DMS114 treated with DMSO at 0.1 percent for 48 hours (cell line): ENCODE measurements at regions not wholly inside any gene's neighbourhood (a gene's known extent, or its start where the extent isn't known, plus 50 kb on each side); places are given as distances from the start of the nearest gene placed in this dataset.

Experiments used
- DNase-seq: peaks from one replicate; lab custom pipeline; 2025; ENCODE audit not compliant: unreplicated experiment; lab: John Stamatoyannopoulos, UW

DNA sequence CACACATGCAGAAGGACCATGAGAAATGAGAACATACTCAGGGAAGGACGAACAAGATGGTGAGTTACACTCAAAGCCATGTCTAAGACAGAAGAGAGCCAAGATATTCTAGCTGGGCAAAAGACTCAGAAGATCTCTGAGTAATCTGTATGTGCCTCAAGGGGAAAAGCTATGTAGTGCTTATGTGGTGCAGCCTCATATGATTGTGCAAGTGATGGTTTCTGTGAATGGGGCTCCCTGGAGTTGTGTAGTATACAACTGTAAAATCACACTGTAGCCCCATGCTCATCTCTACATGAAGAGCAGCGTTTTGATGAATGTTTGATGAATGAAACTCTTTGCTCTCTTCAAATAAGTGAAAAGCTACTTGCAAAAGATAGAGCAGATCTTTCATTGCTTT, 57.5 kb downstream of the OSR1 start:
- DNase-seq, result no peak

DNA sequence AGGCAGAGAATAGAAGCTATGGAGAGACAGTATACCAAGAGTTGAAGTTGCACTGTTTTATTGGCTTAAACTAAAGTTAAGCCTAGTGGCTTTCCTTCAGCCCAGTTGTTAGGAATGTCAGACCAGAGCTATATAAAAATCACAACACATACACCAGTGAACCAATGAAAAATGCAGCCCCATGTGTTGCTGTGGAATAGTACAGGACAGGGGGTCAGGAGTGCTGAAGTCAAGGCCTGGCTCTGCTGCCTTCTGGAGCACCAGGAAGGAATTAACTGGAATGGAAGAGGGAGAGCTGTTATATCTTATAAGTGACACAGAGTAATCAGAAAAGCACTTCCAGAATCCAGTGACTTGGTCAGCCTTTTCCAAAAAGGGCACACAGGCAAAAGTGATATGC, 58.9 kb downstream of the OSR1 start:
- DNase-seq, result no peak

DNA sequence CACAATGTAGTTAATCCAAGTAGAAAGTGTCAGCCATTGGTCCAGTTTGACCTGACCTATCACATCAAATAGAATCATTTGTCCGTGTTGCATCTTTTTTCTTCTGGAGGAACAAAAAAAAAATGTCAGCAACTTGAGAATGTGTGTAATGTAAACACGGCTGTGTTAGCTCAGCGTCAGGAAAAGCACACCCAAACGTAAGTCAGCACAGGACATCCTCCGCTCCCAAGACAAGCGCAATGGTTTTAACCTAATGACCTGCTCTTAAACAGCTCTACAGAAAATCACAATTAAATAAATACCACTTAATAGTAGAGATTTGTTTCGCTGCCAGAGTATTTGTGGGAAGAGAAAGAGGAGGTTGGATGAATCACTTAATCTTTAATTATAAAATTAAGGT, 59.4 kb downstream of the OSR1 start:
- DNase-seq, result no peak

DNA sequence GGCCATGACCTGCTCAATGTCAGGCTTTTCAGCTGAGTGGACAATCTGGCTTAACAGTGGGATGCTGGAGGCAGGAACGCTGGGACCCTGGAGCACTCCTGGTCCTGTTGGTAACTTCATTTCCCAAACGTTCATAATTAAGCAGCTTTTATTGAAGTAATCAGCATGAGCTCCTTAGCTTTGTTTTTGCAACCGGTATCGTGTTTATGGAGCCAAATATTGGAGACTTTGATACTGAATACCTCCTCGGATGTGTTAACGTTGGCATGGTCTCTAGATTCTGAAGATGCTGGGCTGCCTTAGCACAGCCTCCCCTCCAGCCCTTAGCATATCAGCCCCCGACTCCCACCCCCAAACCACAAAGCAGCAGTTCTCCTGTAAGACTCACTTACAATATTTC, 60.7 kb downstream of the OSR1 start:
- no peak for DNase-seq

DNA sequence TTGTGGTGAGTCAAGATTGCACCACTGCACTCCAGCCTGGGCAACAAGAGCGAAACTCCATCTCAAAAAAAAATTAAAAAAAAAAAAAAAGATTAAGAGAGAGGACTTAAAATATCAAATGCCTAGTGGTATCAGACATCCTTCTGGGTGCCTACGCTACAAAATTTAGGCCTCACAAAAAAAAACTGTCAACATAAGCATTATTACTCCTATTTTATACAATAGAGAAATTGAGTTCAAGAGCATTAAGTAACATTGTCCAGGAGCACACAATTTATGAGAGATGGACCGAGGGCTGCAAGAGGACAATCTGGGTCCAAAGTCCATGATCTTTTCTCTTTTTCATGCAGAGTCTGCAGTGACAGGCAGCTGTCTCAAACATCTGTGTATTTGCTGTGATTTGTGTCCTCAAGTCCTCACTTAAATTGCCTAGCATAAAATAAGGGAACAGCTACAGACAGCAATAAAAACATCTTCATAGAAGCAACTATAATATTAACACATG, 62.4 kb downstream of the OSR1 start:
- DNase-seq, result no peak

DNA sequence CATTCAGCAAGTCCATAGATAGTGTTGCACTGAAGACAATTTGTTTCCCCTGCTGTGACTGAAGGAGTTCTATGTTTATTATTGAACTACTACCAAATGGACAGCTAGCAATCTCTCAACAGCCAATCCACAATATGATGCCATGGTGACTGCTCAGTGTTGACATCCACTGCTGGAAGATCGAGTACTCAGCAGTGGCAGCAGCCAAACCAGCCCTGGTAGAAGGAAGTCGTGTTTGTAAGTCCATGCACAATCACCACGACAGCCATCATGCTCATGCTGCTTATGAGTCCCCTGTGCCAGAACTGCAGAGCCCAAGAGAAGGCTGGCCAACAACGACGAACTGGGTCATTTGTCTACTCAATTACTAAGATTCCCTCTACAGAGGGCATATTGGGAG, 66.4 kb downstream of the OSR1 start:
- no peak for DNase-seq

DNA sequence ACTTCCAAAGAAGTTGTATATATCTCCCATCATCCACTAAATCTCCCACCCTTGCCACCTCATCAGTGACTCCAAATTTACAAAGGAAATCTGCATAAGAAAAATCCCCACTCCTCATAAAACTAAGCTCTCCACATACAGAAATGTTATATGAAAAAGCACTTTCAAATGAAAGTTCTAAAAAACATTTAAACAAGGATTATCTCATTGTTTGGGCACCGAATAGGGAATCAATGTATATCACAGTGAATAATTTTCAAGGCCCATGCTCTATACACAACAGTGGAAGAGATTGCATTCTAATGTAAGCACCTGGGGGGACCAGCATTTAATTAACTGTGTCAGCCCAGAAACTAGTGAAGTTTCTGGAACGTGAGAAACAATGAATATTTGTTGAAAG, 70.1 kb downstream of the OSR1 start:
- no peak for DNase-seq

DNA sequence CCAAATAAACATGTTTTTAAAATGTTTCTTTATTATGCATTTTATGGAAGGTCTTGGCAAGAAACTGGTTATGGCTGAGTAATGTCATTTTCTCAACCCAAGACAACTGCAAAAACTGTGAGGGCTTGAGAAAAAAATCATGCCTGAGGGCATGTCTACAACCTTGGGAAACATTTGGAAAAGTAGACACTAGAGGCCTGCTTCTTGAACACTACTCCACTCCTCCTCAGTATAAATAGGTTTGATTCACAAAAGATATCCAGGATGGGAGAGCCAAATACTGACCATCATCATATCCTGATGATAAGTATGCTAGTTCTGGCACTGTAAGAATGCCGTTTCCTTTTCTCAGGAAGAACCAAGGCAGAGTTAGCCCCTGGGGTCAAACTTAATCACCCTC, 71.1 kb downstream of the OSR1 start:
- no peak for DNase-seq

DNA sequence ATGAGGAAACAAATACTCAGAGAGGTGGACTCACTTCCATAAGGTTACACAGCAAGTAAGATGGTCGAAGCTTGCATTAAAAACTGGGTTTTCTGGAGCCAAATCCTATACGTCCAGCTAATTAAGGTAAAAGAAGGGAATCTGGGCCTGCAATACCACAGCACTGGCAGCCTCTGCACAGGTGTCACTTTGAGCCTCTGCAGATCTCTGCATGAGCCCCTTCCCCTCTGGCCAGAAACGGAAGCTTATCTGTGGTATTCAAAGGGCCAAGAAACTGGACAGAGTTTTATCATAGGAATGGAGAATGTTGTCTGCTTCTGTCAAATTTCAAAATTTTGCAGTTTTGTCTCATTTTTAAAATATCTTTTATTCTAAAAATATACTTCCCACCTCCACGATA, 76.1 kb downstream of the OSR1 start:
- no peak for DNase-seq

DNA sequence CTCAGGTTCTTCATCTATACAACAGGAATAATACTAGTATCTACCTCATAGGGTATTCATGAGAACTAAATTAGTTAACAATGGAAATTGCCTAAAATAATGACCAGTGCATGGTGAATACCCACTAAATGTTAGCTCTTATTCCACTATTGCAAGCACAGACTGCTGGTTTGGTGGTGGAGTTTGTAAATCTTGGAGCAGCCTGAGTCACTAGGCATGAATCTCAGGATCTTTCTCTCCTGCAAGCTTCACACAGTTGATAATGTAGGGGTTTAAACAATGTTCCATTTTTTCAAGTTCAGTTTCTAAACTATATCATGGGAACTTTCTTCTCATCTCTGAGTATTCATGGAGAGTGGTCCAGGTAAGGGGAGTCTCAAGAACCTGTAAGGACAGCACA, 84.0 kb downstream of the OSR1 start:
- DNase-seq, result no peak

DNA sequence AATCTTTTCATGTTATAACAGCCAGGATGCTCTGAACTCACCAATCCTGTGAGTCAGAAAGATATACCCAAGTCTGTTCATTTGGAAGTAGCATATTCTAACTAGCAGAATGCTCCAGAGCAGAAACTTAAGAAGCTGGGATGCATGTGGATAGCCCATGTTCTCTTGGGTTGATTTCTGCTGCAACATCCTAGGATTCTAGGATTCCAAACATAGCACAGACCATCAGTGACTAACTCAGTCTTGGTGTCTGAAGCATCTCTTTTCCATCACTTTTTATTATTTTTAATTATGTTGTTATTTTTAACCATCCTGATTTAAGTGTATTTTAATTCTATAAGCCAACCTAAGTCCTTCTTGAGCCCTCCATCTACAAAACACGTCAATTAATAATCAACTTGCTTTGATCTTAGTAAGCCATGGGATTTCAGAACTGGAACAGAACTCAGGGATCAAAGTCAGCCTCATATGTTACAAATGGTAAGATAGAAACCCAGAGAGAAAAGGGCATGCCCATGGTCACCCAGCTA, 85.4 kb downstream of the OSR1 start:
- no peak for DNase-seq

DNA sequence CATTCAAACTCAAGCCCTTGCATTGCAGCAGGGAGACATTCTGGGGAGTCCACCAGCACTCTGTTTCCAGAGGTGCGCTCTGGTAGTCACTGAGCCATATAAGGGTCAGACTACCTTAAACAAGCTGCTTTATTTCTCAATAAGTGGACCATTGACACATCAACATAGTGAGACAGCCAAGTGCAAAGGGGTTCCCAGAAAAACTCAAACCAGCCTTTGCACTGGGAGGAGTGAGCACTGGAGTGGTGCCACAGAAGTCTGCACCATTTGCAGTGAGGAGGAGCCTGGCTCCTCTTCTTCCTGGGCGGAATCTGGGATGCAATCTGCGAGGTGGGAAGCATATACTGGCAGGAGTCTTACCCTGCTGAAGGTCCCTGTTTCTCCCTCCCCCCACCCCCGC, 86.4 kb downstream of the OSR1 start:
- DNase-seq, result no peak

DNA sequence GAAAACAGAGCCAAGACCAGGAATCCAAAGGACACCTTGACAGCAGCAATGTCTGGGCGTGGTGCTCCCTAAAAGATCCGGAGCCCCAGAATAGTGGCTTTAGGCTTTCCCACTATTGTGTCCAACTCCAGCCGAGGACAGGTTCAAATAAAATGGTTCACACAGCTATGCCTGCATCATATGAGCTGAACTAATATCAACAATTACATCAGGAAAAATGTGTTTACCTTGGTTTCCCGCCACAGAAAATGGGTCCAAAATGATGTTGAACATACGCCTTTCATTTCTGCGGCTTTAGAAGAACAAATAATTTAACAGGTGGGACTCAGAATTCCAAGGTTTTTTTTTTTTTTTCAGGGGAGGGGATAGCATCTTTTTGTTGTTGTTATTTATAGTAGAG, 93.6 kb downstream of the OSR1 start:
- DNase-seq, result no peak

DNA sequence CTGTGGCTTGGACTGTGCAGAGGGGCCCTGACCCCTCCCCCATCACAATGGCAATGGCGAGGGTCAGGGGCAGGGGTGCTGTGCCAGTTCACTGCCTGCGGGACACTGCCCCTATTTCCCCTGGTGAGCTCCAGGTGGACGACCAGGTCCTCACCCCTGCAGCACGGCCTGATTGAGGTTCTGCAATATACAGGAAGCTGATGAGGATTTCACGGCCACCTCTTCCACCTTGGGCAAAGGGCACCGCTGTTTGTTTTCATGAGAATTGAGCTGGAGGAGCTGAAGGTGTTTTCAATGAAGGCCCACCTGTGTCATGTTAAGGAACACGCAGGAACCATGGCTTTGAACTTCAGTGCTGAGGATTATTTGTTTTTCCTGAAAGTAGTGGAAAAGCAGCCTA, 96.3 kb downstream of the OSR1 start:
- DNase-seq, result no peak

DNA sequence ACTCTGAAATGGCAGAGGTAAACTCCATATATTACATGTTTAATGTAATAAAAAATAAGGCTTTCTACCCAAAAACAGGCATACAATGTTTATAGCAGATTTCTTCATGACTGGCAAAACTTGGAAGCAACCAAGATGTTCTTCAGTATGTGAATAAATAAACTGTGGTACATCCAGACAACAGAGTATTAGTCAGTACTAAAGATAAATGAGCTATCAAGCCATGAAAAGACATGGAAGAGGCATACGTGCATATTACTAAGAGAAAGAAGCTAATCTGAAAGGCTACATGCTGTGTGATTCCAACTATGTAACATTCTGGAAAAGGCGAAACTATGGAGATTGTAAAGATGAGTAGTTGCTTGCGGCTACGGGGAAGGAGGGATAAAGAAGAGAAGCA, 97.4 kb downstream of the OSR1 start:
- no peak for DNase-seq

DNA sequence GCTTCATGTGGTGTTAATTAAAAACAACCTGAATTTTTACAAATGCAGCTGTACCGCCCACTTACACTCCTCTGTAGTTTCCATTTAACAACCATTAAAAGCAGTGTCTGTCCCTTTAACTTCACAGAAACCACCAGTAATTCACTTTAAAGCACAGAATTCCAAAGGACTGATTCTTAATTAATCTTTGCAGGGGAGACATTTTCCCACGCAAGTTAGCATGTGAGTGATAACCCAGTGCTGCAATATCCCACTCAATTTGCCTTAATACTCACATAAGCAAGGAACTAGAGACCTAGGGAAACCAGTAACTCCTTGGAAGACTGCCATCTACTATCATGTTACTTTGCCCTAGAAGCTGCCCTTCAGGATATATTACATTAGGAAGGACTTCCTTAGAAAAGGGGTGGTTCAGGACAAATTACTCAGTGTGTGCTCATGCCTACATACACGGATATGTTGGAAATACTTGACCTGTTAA, 102.3 kb downstream of the OSR1 start:
- no peak for DNase-seq

DNA sequence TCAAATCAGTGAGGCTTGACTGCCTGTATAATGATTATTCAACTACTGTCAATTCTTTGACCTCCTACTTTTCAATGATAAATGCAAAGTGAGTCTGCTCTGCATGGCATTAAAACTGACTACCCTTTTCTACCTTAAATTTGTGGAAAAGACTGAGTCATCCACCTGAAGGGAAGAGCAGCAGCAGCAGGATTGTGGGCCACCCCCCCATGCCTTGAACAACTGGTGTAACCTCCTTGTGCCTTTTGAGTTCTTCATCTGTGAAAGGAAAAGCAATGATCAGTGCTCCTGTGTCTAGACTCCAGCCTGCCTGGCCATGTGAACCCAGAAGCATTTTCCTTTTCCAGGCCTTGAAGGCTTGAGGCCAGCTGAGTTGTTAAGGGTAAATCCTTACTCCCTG, 102.9 kb downstream of the OSR1 start:
- DNase-seq, result no peak

DNA sequence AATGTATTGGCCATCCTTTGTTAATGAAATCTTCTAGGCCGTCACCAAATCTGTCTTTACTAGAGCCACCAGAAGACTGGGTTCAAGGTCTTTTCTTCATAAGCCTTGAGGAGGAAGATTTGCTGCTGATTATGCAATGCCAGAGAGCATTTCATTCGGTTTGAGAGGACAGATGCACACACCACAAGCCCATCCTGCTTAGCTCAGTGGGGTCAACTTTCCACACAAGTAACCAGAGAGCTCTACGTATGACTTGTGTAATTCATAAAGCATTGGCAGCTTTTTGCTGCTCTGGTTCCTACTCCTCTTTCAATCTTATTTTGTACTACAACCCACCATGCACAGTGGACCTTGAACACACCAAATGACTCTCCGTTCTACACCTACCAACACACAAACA, 106.9 kb downstream of the OSR1 start:
- DNase-seq, result no peak

DNA sequence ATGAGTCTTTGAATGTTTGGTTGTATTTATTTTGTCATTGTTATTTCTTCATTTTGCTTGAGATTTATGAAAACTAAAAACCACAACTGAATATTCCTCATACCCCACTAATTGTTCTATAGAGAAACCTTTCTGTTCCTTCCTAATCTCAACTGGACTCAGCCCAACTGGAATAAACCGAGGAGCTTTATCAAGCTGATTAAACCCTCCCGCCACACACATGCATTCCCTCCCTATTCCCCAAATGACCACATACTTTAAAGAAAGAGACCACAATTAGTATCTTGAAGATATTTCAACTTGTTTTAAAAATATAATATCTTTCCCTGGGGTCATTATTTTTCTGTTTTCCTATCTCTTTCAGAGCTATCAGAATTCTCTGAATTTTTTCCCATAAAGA, 107.5 kb downstream of the OSR1 start:
- no peak for DNase-seq

DNA sequence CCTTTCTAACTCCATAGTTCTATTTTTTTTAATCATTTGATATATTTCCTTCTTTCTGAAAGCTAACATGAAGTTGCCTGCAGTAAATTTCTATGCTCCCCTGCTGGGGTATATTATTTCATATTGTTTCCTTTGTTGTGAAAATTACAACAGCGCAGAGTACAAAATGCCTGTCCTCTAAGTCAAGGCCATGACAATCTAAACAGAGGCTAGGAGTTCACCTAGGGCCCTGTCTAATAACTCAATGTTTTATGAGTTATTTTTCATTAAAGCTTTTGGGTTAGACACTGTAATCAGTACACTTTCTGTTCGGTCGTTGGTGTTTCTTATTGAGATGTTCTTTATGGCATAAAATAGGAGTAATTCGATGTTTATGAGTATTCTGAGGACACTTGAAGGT, 111.2 kb downstream of the OSR1 start:
- DNase-seq, result no peak

DNA sequence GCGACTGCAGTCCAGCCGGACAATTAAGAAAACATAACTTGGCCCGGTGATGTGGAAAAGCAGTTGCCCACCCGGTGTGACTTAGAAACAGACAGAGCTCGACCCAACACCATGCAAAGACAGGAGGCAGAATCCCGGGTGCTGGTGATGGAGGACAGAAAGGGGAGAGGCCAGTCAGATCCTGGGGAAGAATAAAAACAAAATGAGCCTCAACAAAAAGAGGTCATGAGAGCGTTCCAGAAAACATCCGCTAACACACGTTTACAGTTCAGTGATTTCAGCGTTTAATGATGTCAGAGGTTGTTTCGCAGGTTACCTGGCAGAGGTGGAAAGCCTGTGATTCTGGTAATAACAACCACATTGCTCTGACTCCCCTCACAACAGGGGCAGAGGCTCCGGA, 111.9 kb downstream of the OSR1 start:
- no peak for DNase-seq

DNA sequence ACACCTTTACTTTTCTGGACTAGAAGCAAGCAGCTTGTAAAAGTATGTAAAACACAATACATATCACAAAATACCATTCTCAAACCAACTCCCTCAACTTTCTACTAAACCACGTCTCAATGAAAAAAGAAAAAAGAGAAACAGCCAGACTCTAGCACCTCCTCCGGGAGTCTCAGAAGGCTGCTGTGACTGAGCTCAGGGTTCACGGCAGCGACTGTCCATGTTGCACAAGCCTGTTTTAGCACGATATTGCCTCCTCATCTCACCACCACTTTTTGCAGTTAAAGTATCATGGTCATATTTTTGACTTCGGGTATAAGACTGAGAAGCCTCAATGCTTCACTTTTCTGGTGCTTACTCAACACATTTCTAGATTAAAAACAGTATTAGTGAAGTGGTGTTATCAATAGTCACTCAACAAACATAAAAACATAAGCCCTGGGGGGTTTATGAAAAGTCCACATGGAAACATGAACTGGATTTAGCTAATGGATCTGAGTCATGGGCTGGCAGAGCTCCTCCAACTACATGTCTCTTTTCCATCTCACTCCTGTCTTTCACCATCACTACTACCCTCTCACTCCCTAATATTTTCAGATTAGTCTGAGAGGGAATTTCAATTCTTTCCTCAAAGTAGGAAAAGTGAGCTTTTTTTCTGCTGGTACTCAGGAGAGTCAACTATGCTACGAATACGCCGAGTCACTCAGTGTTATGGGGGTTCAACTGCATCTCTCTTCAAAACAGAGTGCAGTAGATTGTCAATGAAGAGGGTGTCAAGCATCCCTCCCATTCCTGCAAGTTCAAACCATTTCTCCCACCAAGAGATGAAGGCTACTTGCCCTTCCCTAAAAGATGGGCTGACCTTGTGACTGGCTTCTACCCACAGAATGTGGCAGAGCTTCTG, 113.7 kb downstream of the OSR1 start:
- DNase-seq, result no peak
